CD8-positive, alpha-beta memory T cell (primary cell): ENCODE measurements at regions not wholly inside any gene's neighbourhood (a gene's known extent, or its start where the extent isn't known, plus 50 kb on each side); places are given as distances from the start of the nearest gene placed in this dataset.
"Not testable (repeated sequence)": the region's sequence is repeated elsewhere in the genome, so short reads cannot be mapped to it uniquely, and the experiment has no call there.

ENCODE experiments used
- CTCF ChIA-PET: fragments of 350-600 bp; sonication (Branson Sonifier 250); formaldehyde crosslinking; loops from one replicate; lab custom pipeline; 2021; ENCODE audit warnings: antibody characterized with exemption; lab: Charles Lee
- POLR2A ChIA-PET: fragments of 350-600 bp; sonication (Branson Sonifier 250); formaldehyde crosslinking; loops from one replicate; lab custom pipeline; 2021; ENCODE audit warnings: antibody characterized with exemption; lab: Charles Lee
- DNase-seq, 5 donors: peaks; one replicate each; pipeline versions ENCODE4 v3.0.0 to v3.0.0-alpha.2; 2020 to 2022; ENCODE audit warnings: mixed read lengths in 1 of 5
- H3K27ac ChIP-seq: one replicate; pipeline ENCODE4 v1.7.0; 2013; ENCODE audit warnings: low read depth, mild to moderate bottlenecking, low read length, moderate library complexity
- H3K27me3 ChIP-seq: 2 replicates; pipeline ENCODE4 v1.7.0; 2013; ENCODE audit warnings: low read length, mild to moderate bottlenecking; ENCODE audit not compliant: insufficient read depth, poor library complexity, severe bottlenecking
- H3K36me3 ChIP-seq: 2 replicates; pipeline ENCODE4 v1.7.0; 2013; ENCODE audit warnings: mild to moderate bottlenecking, low read length, moderate library complexity; ENCODE audit not compliant: insufficient read depth
- H3K4me1 ChIP-seq: 2 replicates; pipeline ENCODE4 v1.7.0; 2013; ENCODE audit warnings: mild to moderate bottlenecking, low read length, moderate library complexity; ENCODE audit not compliant: insufficient read depth
- H3K4me3 ChIP-seq: 2 replicates; pipeline ENCODE4 v1.7.0; 2013; ENCODE audit warnings: mild to moderate bottlenecking, low read length
- H3K9me3 ChIP-seq: 2 replicates; pipeline ENCODE4 v1.7.0; 2013; ENCODE audit warnings: mild to moderate bottlenecking, low read length
- H3K27ac Mint-ChIP-seq, 8 donors: one replicate each; pipeline ENCODE4 v1.8.0; 2020 to 2021; ENCODE audit warnings: mixed read lengths in 8 of 8, mild to moderate bottlenecking in 6 of 8, inconsistent platforms in 3 of 8, moderate library complexity in 3 of 8
- H3K27me3 Mint-ChIP-seq, 2 donors: one replicate each; pipeline ENCODE4 v1.8.0; 2020 to 2021; ENCODE audit warnings: mixed read lengths in 2 of 2, mild to moderate bottlenecking in 1 of 2, moderate library complexity in 1 of 2
- H3K36me3 Mint-ChIP-seq, 3 donors: one replicate each; pipeline ENCODE4 v1.8.0; 2020 to 2021; ENCODE audit warnings: mixed read lengths in 3 of 3, inconsistent platforms in 1 of 3, mild to moderate bottlenecking in 1 of 3
- H3K4me1 Mint-ChIP-seq, 3 donors: one replicate each; pipeline ENCODE4 v1.8.0; 2020 to 2021; ENCODE audit warnings: mixed read lengths in 3 of 3, inconsistent platforms in 1 of 3, mild to moderate bottlenecking in 1 of 3
- H3K4me3 Mint-ChIP-seq, 7 donors: one replicate each; pipeline ENCODE4 v1.8.0; 2020 to 2021; ENCODE audit warnings: mixed read lengths in 7 of 7, mild to moderate bottlenecking in 6 of 7, moderate library complexity in 4 of 7, inconsistent platforms in 2 of 7
- H3K9me3 Mint-ChIP-seq, 5 donors: one replicate each; pipeline ENCODE4 v1.8.0; 2020 to 2022; ENCODE audit warnings: mixed read lengths in 5 of 5, mild to moderate bottlenecking in 3 of 5, moderate library complexity in 2 of 5, inconsistent platforms in 1 of 5

DNA sequence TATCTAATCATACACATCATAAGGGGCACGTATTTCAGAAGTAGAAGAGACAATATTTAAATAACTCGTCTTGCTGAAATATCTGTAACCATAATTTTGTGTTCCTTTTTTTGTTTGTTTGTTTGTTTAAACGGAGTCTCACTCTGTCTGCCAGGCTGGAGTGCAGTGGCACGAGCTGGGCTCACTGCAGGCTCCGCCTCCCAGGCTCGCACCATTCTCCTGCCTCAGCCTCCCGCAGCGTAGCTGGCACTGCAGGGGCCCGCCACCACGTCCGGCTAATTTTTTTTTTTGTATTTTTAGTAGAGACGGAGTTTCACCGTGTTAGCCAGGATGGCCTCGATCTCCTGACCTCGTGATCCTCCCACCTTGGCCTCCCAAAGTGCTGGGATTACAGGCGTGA, 248.9 kb downstream of the KCNJ3 start:
- H3K4me1 ChIP-seq, H3K9me3 ChIP-seq, H3K9me3 Mint-ChIP-seq, H3K27me3 Mint-ChIP-seq, H3K27ac Mint-ChIP-seq, DNase-seq, CTCF ChIA-PET, H3K4me3 ChIP-seq, H3K4me3 Mint-ChIP-seq, H3K36me3 ChIP-seq, H3K27me3 ChIP-seq, H3K4me1 Mint-ChIP-seq, H3K36me3 Mint-ChIP-seq, POLR2A ChIA-PET, H3K27ac ChIP-seq: not testable (repeated sequence)

- Histone ChIP-seq H3K9me3 (no peaks in the 10 kb centered on the region), H3K4me3 (no peak overlapping the region), H3K27me3 (no peaks in the 10 kb centered on the region), H3K36me3 (no peaks in the 10 kb centered on the region), H3K4me1 (no peaks in the 10 kb centered on the region), H3K27ac (no peak overlapping the region)
- Mint-ChIP-seq H3K9me3 (peaks cover 0 to 7% (median 0%) of the 10 kb centered on the region in 5 donors), H3K36me3 (no peaks in the 10 kb centered on the region), H3K27ac (no peak overlapping the region), H3K4me1 (no peaks in the 10 kb centered on the region), H3K4me3 (no peak overlapping the region), H3K27me3 (no peaks in the 10 kb centered on the region)
- POLR2A ChIA-PET: no interaction called here
- DNase-seq: no peak
- CTCF ChIA-PET: no interaction called here
Measured at GRCh38 chr2:154945984-154946383, 247.5 kb downstream of the KCNJ3 start.

- no peak for DNase-seq
- peaks cover 0 to 6% (median 0%) of the 10 kb centered on the region in 5 donors for H3K9me3 Mint-ChIP-seq
- ChIA-PET POLR2A (no interaction called here), CTCF (no interaction called here)
- Histone ChIP-seq H3K36me3 (no peaks in the 10 kb centered on the region), H3K4me1 (no peaks in the 10 kb centered on the region), H3K9me3 (no peaks in the 10 kb centered on the region), H3K27ac (no peak overlapping the region), H3K4me3 (no peak overlapping the region), H3K27me3 (no peaks in the 10 kb centered on the region)
- no peak overlapping the region for H3K4me3 Mint-ChIP-seq
- H3K36me3 Mint-ChIP-seq: no peaks in the 10 kb centered on the region
- H3K27me3 Mint-ChIP-seq: no peaks in the 10 kb centered on the region
- no peak overlapping the region for H3K27ac Mint-ChIP-seq
- H3K4me1 Mint-ChIP-seq: no peaks in the 10 kb centered on the region
Measured at GRCh38 chr2:154941379-154941778, 242.9 kb downstream of the KCNJ3 start.

DNA sequence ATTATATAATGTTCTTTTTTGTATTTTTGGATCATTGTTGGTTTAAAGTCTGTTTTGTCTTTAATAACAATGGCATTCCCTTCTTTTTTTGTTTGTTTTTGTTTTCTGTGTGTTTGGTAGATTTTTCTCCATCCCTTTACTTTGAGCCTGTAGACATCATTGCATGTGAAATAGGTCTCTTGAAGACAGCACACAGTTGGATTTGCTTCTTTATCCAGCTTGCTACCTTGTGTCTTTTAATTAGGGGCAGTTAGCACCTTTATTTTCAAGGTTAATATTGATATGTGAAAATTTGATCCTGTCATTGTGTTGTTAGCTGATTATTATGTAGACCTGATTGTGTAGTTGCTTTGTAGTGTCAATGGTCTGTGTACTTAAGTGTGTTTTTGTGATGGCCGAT, 235.7 kb downstream of the KCNJ3 start:
- H3K36me3 ChIP-seq: no peaks in the 10 kb centered on the region
- H3K27me3 ChIP-seq: no peaks in the 10 kb centered on the region
- Mint-ChIP-seq H3K36me3 (no peaks in the 10 kb centered on the region), H3K27ac (no peak overlapping the region), H3K4me3 (no peak overlapping the region), H3K9me3 (peaks cover 1 to 20% (median 7%) of the 10 kb centered on the region in 5 donors), H3K4me1 (no peaks in the 10 kb centered on the region), H3K27me3 (no peaks in the 10 kb centered on the region)
- DNase-seq: no peak
- H3K27ac ChIP-seq: no peak overlapping the region
- ChIA-PET POLR2A (no interaction called here), CTCF (no interaction called here)
- H3K4me3 ChIP-seq: no peak overlapping the region
- H3K9me3 ChIP-seq: no peaks in the 10 kb centered on the region
- no peaks in the 10 kb centered on the region for H3K4me1 ChIP-seq

DNA sequence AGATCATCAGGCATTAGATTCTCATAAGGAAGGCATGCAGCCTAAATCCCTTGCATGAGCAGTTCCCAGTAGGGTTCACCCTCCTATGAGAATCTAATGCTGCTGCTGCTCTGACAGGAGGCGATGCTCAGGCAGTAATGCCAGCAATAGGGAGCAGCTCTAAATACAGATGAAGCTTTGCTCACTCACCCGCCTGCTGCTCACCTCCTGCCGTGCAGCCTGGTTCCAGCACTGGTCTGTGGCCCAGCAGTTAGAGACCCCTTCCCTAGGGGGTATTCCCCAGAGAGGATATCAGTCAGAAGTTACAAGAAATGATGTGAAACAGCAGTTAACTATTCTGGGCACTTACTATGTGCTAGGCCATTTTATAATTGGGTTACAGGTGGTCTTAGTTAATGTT, 226.0 kb downstream of the KCNJ3 start:
- CTCF ChIA-PET: no interaction called here
- POLR2A ChIA-PET: no interaction called here
- no peak overlapping the region for H3K4me3 Mint-ChIP-seq
- H3K9me3 Mint-ChIP-seq: peaks cover 0 to 5% (median 0%) of the 10 kb centered on the region in 5 donors
- no peaks in the 10 kb centered on the region for H3K4me1 ChIP-seq
- H3K27me3 Mint-ChIP-seq: no peaks in the 10 kb centered on the region
- no peak overlapping the region for H3K4me3 ChIP-seq
- H3K36me3 Mint-ChIP-seq: no peaks in the 10 kb centered on the region
- H3K4me1 Mint-ChIP-seq: no peaks in the 10 kb centered on the region
- no peaks in the 10 kb centered on the region for H3K36me3 ChIP-seq
- H3K27ac Mint-ChIP-seq: no peak overlapping the region
- DNase-seq: no peak
- no peak overlapping the region for H3K27ac ChIP-seq
- no peaks in the 10 kb centered on the region for H3K27me3 ChIP-seq
- no peaks in the 10 kb centered on the region for H3K9me3 ChIP-seq

- Histone ChIP-seq H3K4me1 (no peaks in the 10 kb centered on the region), H3K36me3 (no peaks in the 10 kb centered on the region), H3K4me3 (no peak overlapping the region), H3K9me3 (no peaks in the 10 kb centered on the region), H3K27ac (no peak overlapping the region), H3K27me3 (no peaks in the 10 kb centered on the region)
- Mint-ChIP-seq H3K27me3 (no peaks in the 10 kb centered on the region), H3K27ac (no peak overlapping the region), H3K36me3 (no peaks in the 10 kb centered on the region), H3K4me3 (no peak overlapping the region), H3K9me3 (peaks cover 0 to 10% (median 2%) of the 10 kb centered on the region in 5 donors), H3K4me1 (no peaks in the 10 kb centered on the region)
- POLR2A ChIA-PET: no interaction called here
- CTCF ChIA-PET: no interaction called here
- no peak for DNase-seq
Measured at GRCh38 chr2:154914561-154914960, 216.1 kb downstream of the KCNJ3 start.

DNA sequence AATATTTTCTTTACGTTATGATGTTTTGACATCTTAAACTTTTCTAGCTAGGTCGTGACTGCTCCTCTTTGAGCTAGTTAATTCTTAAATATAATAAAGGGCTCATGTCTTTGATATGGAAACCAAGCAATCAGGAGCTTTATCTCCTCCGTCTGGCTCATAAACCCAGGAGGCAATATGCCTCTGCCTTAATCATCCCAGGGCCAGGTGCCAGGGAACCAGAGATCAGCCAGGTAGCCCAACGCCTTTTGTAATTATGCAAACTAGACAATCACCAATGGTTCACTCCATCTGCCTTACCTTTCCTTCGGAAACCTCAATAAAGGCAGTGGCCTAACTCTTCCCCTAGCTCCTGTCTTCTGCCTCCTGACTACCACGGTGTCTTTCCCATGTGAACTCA, 213.7 kb downstream of the KCNJ3 start:
- Histone ChIP-seq H3K27me3 (no peaks in the 10 kb centered on the region), H3K4me1 (no peaks in the 10 kb centered on the region), H3K36me3 (no peaks in the 10 kb centered on the region), H3K9me3 (no peaks in the 10 kb centered on the region), H3K27ac (no peak overlapping the region), H3K4me3 (no peak overlapping the region)
- no peak overlapping the region for H3K4me3 Mint-ChIP-seq
- no peaks in the 10 kb centered on the region for H3K36me3 Mint-ChIP-seq
- H3K27me3 Mint-ChIP-seq: no peaks in the 10 kb centered on the region
- H3K4me1 Mint-ChIP-seq: no peaks in the 10 kb centered on the region
- DNase-seq: no peak
- H3K27ac Mint-ChIP-seq: no peak overlapping the region
- peaks cover 0 to 12% (median 7%) of the 10 kb centered on the region in 5 donors for H3K9me3 Mint-ChIP-seq
- POLR2A ChIA-PET: no interaction called here
- CTCF ChIA-PET: no interaction called here

DNA sequence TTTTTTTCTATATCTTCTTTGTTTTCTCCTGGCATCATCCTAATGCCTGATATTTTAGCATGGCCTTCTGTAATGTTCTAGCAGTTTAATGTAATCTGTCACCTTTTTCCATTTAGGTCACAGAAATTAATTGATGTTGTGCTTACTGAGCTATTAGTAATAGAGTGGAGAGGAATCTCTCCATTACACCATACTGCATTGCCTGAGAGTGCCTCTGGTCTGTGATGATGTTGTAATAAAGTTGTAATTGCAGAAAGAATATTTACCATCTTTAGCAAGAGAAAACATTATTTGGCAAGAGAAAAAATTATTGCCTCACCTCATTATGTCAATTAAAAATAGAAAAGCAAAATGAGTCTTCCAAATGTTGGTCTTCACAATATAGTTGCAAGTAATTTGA, 213.2 kb downstream of the KCNJ3 start:
- Mint-ChIP-seq H3K9me3 (peaks cover 0 to 13% (median 10%) of the 10 kb centered on the region in 5 donors), H3K4me1 (no peaks in the 10 kb centered on the region), H3K4me3 (no peak overlapping the region), H3K36me3 (no peaks in the 10 kb centered on the region), H3K27ac (no peak overlapping the region), H3K27me3 (no peaks in the 10 kb centered on the region)
- Histone ChIP-seq H3K27ac (no peak overlapping the region), H3K4me3 (no peak overlapping the region), H3K27me3 (no peaks in the 10 kb centered on the region), H3K36me3 (no peaks in the 10 kb centered on the region), H3K9me3 (no peaks in the 10 kb centered on the region), H3K4me1 (no peaks in the 10 kb centered on the region)
- DNase-seq: no peak
- ChIA-PET CTCF (no interaction called here), POLR2A (no interaction called here)

GRCh38 chr2:154910701-154911100, 212.2 kb downstream of the KCNJ3 start:
- POLR2A ChIA-PET: no interaction called here
- H3K36me3 Mint-ChIP-seq: no peaks in the 10 kb centered on the region

More at GRCh38 chr2:154910701-154911100, 212.2 kb downstream of the KCNJ3 start:
- Mint-ChIP-seq H3K4me3 (no peak overlapping the region), H3K27ac (no peak overlapping the region), H3K4me1 (no peaks in the 10 kb centered on the region), H3K9me3 (peaks cover under 1 to 16% (median 13%) of the 10 kb centered on the region in 5 donors), H3K27me3 (no peaks in the 10 kb centered on the region)
- DNase-seq: no peak
- CTCF ChIA-PET: no interaction called here
- Histone ChIP-seq H3K27me3 (no peaks in the 10 kb centered on the region), H3K4me1 (no peaks in the 10 kb centered on the region), H3K9me3 (no peaks in the 10 kb centered on the region), H3K27ac (no peak overlapping the region), H3K4me3 (no peak overlapping the region), H3K36me3 (no peaks in the 10 kb centered on the region)
